HG03354 (cell line): ENCODE measurements at regions not wholly inside any gene's neighbourhood (a gene's known extent, or its start where the extent isn't known, plus 50 kb on each side); places are given as distances from the start of the nearest gene placed in this dataset.

Experiments used
- ATAC-seq: cut with Tn5 transposase; IDR thresholded peaks from one replicate; pipeline ENCODE4 v1.9.1; 2021; ENCODE audit warnings: mild to moderate bottlenecking; ENCODE audit not compliant: unreplicated experiment, poor library complexity, severe bottlenecking

- ATAC-seq, result no peak
These were observed 152.0 kb downstream of the INSIG2 start for GRCh38 chr2:118240276-118240675.

GRCh38 chr2:118239284-118239683 is 151.0 kb downstream of the INSIG2 start:
- ATAC-seq, result no peak

GRCh38 chr2:118237451-118237850 is 149.2 kb downstream of the INSIG2 start:
- no peak for ATAC-seq

GRCh38 chr2:118232796-118233195 is 144.5 kb downstream of the INSIG2 start:
- no peak for ATAC-seq

GRCh38 chr2:118232391-118232790 is 144.1 kb downstream of the INSIG2 start:
- ATAC-seq, result no peak

- no peak for ATAC-seq
These were observed 143.5 kb downstream of the INSIG2 start for GRCh38 chr2:118231759-118232158.

- no peak for ATAC-seq
These were observed 139.6 kb downstream of the INSIG2 start for GRCh38 chr2:118227698-118228508.

- ATAC-seq, result no peak
These were observed 137.4 kb downstream of the INSIG2 start for GRCh38 chr2:118225666-118226065.

GRCh38 chr2:118224895-118225311 is 136.6 kb downstream of the INSIG2 start:
- no peak for ATAC-seq

GRCh38 chr2:118223992-118224894 is 136.0 kb downstream of the INSIG2 start:
- ATAC-seq, result peak; percentile 62

GRCh38 chr2:118223511-118223991 is 135.3 kb downstream of the INSIG2 start:
- peak; percentile 19 for ATAC-seq

- no peak for ATAC-seq
These were observed 134.6 kb downstream of the INSIG2 start for GRCh38 chr2:118222672-118223421.

GRCh38 chr2:118222273-118222594 is 134.0 kb downstream of the INSIG2 start:
- no peak for ATAC-seq

GRCh38 chr2:118221536-118222272 is 133.4 kb downstream of the INSIG2 start:
- peak; percentile 62 for ATAC-seq

GRCh38 chr2:118219611-118220010 is 131.3 kb downstream of the INSIG2 start:
- ATAC-seq, result no peak

- no peak for ATAC-seq
These were observed 128.0 kb downstream of the INSIG2 start for GRCh38 chr2:118216224-118216623.

GRCh38 chr2:118209727-118210126 is 121.5 kb downstream of the INSIG2 start:
- no peak for ATAC-seq

GRCh38 chr2:118207889-118208288 is 119.6 kb downstream of the INSIG2 start:
- no peak for ATAC-seq

- peak; percentile 97 for ATAC-seq
These were observed 114.5 kb downstream of the INSIG2 start for GRCh38 chr2:118202707-118203303.
